Prostate gland (tissue), 2 donors: ENCODE measurements at regions not wholly inside any gene's neighbourhood (a gene's known extent, or its start where the extent isn't known, plus 50 kb on each side); places are given as distances from the start of the nearest gene placed in this dataset.

Experiments used
- DNase-seq: peaks from one replicate; pipeline ENCODE4 v3.0.0-alpha.2; 2019; ENCODE audit warnings: low spot score
- H3K27ac ChIP-seq, 2 donors: fragments of 200-600 bp; sonication (generic); 2 replicates each; pipeline ENCODE4 v1.5.1; 2017 to 2019
- H3K27me3 ChIP-seq: fragments of 200-600 bp; sonication (generic); replicated peaks from 2 replicates; pipeline ENCODE4 v1.5.1; 2019; ENCODE audit not compliant: insufficient read depth
- H3K36me3 ChIP-seq, 2 donors: fragments of 200-600 bp; sonication (generic); 1 replicate in 1 of 2; 2 replicates in 1 of 2; pipeline versions ENCODE4 v1.5.1 to v1.8.1; 2017 to 2019
- H3K4me1 ChIP-seq: fragments of 200-600 bp; sonication (generic); replicated peaks from 2 replicates; pipeline ENCODE4 v1.5.1; 2019
- H3K4me3 ChIP-seq, 2 donors: fragments of 200-600 bp; sonication (generic); 2 replicates each; pipeline ENCODE4 v1.5.1; 2017 to 2019
- H3K9me3 ChIP-seq: fragments of 200-600 bp; sonication (generic); 2 replicates; pipeline ENCODE4 v1.5.1; 2017
- POLR2A ChIP-seq: fragments of 450-650 bp; IDR thresholded peaks from one replicate; pipeline ENCODE4 v1.6.1; 2016; ENCODE audit warnings: antibody characterized with exemption, mild to moderate bottlenecking
- POLR2AphosphoS5 ChIP-seq: sonication (generic); formaldehyde crosslinking; IDR thresholded peaks from one replicate; pipeline ENCODE4 v1.6.1; 2017; ENCODE audit warnings: antibody characterized with exemption
- WGBS: methylation state at CpG from one replicate; pipeline ENCODE4 v1.1.5; 2018; 5-methylcytosine and 5-hydroxymethylcytosine counted together
- intact Hi-C: fragments of 100-400 bp; cut with DNase I; formaldehyde crosslinking; loops from one replicate; pipeline ENCODE4 v1.14.2; 2022
- TF ChIP-seq, protein P1 (sequence below), 4 experiments: fragments of 200-600 bp in 2 of 4; fragments of 450-650 bp in 2 of 4; sonication (generic) in 2 of 4; IDR thresholded peaks; 1 replicate in 3 of 4; 2 replicates in 1 of 4; pipeline ENCODE4 v1.5.1; 2016 to 2019; ENCODE audit warnings: antibody characterized with exemption in 4 of 4, mild to moderate bottlenecking in 2 of 4, moderate library complexity in 2 of 4

DNA sequence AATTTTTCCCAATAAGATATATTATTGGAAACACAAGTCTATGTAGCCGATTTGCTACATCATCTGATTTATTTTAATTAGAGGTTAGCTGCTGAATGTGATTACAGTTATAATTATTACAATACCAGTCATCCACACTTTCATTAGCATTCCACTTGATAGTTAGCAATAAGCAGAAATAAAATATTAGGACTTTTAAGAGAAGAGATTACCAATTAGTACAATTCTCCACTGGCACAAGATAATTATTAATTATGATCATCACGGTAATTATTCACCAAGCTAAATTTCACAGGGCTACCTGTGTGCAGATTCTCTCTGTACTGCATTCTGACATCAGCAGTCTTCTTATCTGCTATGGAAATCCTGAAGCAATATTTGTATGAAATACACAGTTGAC lies 474.7 kb downstream of the TLE4 start:
- DNase-seq = no peak
- intact Hi-C loops = no loop called here
- no peaks in the 10 kb centered on the region for H3K27me3 ChIP-seq
- H3K36me3 ChIP-seq = no peaks in the 10 kb centered on the region
- no peaks in the 10 kb centered on the region for H3K4me1 ChIP-seq
- H3K27ac ChIP-seq = no peak overlapping the region
- TF ChIP-seq, protein P1, sequence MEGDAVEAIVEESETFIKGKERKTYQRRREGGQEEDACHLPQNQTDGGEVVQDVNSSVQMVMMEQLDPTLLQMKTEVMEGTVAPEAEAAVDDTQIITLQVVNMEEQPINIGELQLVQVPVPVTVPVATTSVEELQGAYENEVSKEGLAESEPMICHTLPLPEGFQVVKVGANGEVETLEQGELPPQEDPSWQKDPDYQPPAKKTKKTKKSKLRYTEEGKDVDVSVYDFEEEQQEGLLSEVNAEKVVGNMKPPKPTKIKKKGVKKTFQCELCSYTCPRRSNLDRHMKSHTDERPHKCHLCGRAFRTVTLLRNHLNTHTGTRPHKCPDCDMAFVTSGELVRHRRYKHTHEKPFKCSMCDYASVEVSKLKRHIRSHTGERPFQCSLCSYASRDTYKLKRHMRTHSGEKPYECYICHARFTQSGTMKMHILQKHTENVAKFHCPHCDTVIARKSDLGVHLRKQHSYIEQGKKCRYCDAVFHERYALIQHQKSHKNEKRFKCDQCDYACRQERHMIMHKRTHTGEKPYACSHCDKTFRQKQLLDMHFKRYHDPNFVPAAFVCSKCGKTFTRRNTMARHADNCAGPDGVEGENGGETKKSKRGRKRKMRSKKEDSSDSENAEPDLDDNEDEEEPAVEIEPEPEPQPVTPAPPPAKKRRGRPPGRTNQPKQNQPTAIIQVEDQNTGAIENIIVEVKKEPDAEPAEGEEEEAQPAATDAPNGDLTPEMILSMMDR (IDR thresholded peaks at IDR 0.05) = no peak
- TF ChIP-seq POLR2AphosphoS5 (no peak), POLR2A (no peak)
- WGBS = 88% methylated on average over 2 of the region's 2 CpGs
- H3K9me3 ChIP-seq = no peaks in the 10 kb centered on the region
- no peak overlapping the region for H3K4me3 ChIP-seq

DNA sequence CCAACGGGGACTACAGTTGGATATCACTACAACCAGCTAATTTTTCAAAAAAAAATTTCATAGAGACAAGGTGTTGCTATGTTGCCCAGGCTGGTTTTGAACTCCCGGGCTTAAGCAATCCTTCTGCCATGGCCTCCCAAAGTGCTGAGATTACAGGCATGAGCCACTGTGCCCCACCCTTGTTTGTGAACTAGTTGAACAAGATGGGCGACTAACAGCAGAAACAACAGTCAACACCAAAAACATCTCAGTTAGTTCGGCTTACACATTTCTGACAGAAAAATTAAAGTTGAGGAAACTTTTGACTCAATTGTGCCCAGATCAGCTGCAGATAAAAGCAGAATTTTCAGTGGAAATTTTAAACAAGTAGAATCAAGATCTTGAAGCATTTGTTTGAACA lies 470.1 kb downstream of the TLE4 start:
- WGBS = 86% methylated on average over 4 of the region's 4 CpGs
- H3K27me3 ChIP-seq = no peaks in the 10 kb centered on the region
- intact Hi-C loops = no loop called here

DNA sequence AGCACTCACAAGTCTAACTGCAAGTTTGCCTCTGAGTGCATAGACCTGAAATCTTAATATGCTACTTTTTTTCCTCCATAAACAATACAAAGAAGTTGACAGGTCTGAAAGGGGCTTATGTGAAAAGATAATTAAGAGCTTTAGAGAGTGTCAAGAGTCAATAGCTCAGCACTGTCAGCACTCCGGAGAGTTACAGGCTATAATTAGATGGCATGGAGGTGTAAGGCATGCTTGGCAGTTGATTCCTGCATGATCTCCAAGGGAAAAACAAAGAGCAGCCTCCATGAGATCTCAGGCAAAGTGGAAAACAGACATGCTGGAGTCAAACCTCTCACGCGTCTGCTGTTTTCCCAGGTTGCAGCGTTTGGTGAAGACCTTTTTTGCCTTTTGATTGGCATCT lies 468.7 kb downstream of the TLE4 start:
- no peaks in the 10 kb centered on the region for H3K27me3 ChIP-seq
- H3K4me3 ChIP-seq = no peak overlapping the region
- DNase-seq = no peak
- WGBS = 73% methylated on average over 4 of the region's 4 CpGs
- H3K27ac ChIP-seq = no peak overlapping the region
- intact Hi-C loops = no loop called here
- TF ChIP-seq, protein P1 (IDR thresholded peaks at IDR 0.05) = no peak
- TF ChIP-seq POLR2AphosphoS5 (no peak), POLR2A (no peak)
- H3K4me1 ChIP-seq = no peaks in the 10 kb centered on the region
- H3K9me3 ChIP-seq = no peaks in the 10 kb centered on the region
- no peaks in the 10 kb centered on the region for H3K36me3 ChIP-seq

More for the DNA sequence above, 470.1 kb downstream of the TLE4 start:
- no peaks in the 10 kb centered on the region for H3K4me1 ChIP-seq
- H3K27ac ChIP-seq = no peak overlapping the region
- no peak overlapping the region for H3K4me3 ChIP-seq
- no peaks in the 10 kb centered on the region for H3K36me3 ChIP-seq
- TF ChIP-seq POLR2A = no peak
- no peak for TF ChIP-seq POLR2AphosphoS5
- TF ChIP-seq, protein P1 (IDR thresholded peaks at IDR 0.05) = no peak
- H3K9me3 ChIP-seq = no peaks in the 10 kb centered on the region
- no peak for DNase-seq

DNA sequence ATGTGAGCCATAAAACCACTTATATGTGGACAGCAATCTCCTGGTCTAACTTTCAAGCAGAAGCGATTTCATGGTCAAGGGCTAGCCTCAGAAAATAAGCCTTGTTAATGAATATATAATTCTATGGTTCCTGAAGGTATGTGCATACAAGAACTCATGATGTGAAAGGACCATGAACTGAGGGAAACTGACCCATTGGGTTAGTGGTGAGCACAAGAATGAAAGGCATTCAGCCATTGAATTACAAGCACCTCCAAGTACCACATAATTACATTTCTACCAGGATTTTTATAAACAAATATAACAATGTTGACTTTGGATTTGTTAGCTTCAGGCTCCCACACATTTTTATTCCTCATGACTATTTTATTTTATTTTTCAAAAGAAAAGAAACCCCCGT lies 459.0 kb downstream of the TLE4 start:
- TF ChIP-seq, protein P1 (IDR thresholded peaks at IDR 0.05) = no peak
- no peak overlapping the region for H3K27ac ChIP-seq
- H3K4me3 ChIP-seq = no peak overlapping the region
- no peaks in the 10 kb centered on the region for H3K27me3 ChIP-seq
- intact Hi-C loops = no loop called here
- 71% methylated on average over 2 of the region's 2 CpGs for WGBS
- no peaks in the 10 kb centered on the region for H3K4me1 ChIP-seq
- H3K36me3 ChIP-seq = no peaks in the 10 kb centered on the region
- no peaks in the 10 kb centered on the region for H3K9me3 ChIP-seq
- DNase-seq = no peak

DNA sequence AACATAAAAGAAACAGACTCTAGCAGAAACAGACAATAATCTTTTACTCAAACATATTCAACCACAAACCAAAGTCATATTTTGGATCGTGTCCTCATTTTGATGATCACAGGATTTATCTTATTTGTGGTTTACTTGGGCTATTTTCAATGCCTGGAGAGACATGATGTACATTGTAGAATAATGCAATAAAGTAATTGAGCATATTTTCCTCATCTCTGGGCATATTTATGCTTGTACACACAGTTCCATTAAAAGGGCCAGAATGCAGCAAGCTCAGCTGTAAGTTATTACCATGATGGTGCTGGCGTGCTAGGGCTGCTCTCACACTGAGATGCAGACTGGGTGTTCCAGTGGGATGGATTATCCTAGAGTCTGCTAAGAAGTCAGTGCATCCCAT lies 456.7 kb downstream of the TLE4 start:
- TF ChIP-seq POLR2A (no peak), POLR2AphosphoS5 (no peak)
- TF ChIP-seq, protein P1 (IDR thresholded peaks at IDR 0.05) = no peak
- H3K9me3 ChIP-seq = no peaks in the 10 kb centered on the region
- H3K36me3 ChIP-seq = no peaks in the 10 kb centered on the region
- no peak overlapping the region for H3K27ac ChIP-seq
- H3K4me1 ChIP-seq = no peaks in the 10 kb centered on the region
- no peak overlapping the region for H3K4me3 ChIP-seq
- no peak for DNase-seq
- no peaks in the 10 kb centered on the region for H3K27me3 ChIP-seq
- intact Hi-C loops = no loop called here
- WGBS = 52% methylated on average over 2 of the region's 2 CpGs
